GM12878 (cell line): ENCODE measurements at regions not wholly inside any gene's neighbourhood (a gene's known extent, or its start where the extent isn't known, plus 50 kb on each side); places are given as distances from the start of the nearest gene placed in this dataset.

Experiments used
- ATAC-seq: fragments of 200-7000 bp; cut with Tn5 transposase; 3 replicates; pipeline ENCODE4 v1.9.1; 2020; ENCODE audit warnings: mild to moderate bottlenecking, moderate library complexity
- BruUV-seq: library from RNA; stranded (reverse); fragments of 400-500 nt; replicated peaks from 2 replicates; lab custom pipeline; 2021; lab: Mats Ljungman, UMichigan
- CTCF ChIA-PET: fragments of 300-600 bp; sonication (Branson Sonifier 250); formaldehyde crosslinking; extraction: SDS; loops from one replicate; lab custom pipeline; 2021; ENCODE audit warnings: inconsistent platforms; lab: Yijun Ruan, JAX
- POLR2A ChIA-PET: fragments of 350-600 bp; formaldehyde crosslinking; extraction: SDS; loops from one replicate; lab custom pipeline; 2021; ENCODE audit warnings: inconsistent platforms; lab: Charles Lee
- RAD21 ChIA-PET: fragments of 300-600 bp; sonication (Branson Sonifier 250); formaldehyde crosslinking; loops from one replicate; lab custom pipeline; 2023; ENCODE audit warnings: antibody characterized with exemption; ENCODE audit not compliant: unreplicated experiment; lab: Charles Lee
- SMC1A ChIA-PET: fragments of 300-600 bp; sonication (Branson Sonifier 250); formaldehyde crosslinking; loops from one replicate; lab custom pipeline; 2023; ENCODE audit not compliant: unreplicated experiment, uncharacterized antibody; lab: Charles Lee
- DNase-seq: peaks from one replicate; pipeline ENCODE4 v3.0.0-alpha.2; 2011; ENCODE audit warnings: low read depth, low spot score
- FAIRE-seq: peaks from 3 replicates; lab custom pipeline; 2011; peaks lifted over from hg19 to GRCh38; lab: Jason Lieb, UNC
- H2AFZ ChIP-seq: 2 replicates; pipeline ENCODE4 v1.6.0; 2011; ENCODE audit warnings: low read depth, low read length, control low read depth; ENCODE audit not compliant: control insufficient read depth
- H3K27ac ChIP-seq: 2 replicates; pipeline ENCODE4 v1.5.1; 2011; ENCODE audit warnings: control low read depth; ENCODE audit not compliant: control insufficient read depth, insufficient read depth
- H3K27me3 ChIP-seq, 2 experiments: replicated peaks in 1 of 2; 2 replicates each; pipeline versions ENCODE4 v1.6.0 to v1.6.1; 2011; ENCODE audit warnings: low read length in 1 of 2; ENCODE audit not compliant: control insufficient read depth in 2 of 2, insufficient read depth in 2 of 2
- H3K36me3 ChIP-seq, 2 experiments: 2 replicates each; pipeline ENCODE4 v1.5.1; 2011; ENCODE audit warnings: low read length in 1 of 2; ENCODE audit not compliant: control insufficient read depth in 2 of 2, insufficient read depth in 2 of 2
- H3K4me1 ChIP-seq: 2 replicates; pipeline ENCODE4 v1.6.1; 2011; ENCODE audit warnings: mild to moderate bottlenecking, low read length, moderate library complexity, mixed read lengths; ENCODE audit not compliant: control insufficient read depth, insufficient read depth
- H3K4me2 ChIP-seq: 2 replicates; pipeline ENCODE4 v1.6.0; 2011; ENCODE audit warnings: control low read depth; ENCODE audit not compliant: control insufficient read depth, insufficient read depth
- H3K4me3 ChIP-seq: fragments of 200-600 bp; sonication (generic); 2 replicates; pipeline ENCODE4 v1.5.1; 2016
- H3K79me2 ChIP-seq: 2 replicates; pipeline ENCODE4 v1.6.0; 2011; ENCODE audit warnings: low read length; ENCODE audit not compliant: control insufficient read depth, insufficient read depth
- H3K9ac ChIP-seq: 2 replicates; pipeline ENCODE4 v1.8.0; 2011; ENCODE audit warnings: low read length, control low read depth, mixed read lengths; ENCODE audit not compliant: control insufficient read depth, insufficient read depth
- H3K9me3 ChIP-seq: replicated peaks from 3 replicates; pipeline ENCODE4 v1.5.1; 2011; ENCODE audit warnings: mild to moderate bottlenecking, low read length; ENCODE audit not compliant: control insufficient read depth, insufficient read depth
- H4K20me1 ChIP-seq: 2 replicates; pipeline ENCODE4 v1.6.0; 2011; ENCODE audit not compliant: control insufficient read depth, insufficient read depth
- ATF2 ChIP-seq: IDR thresholded peaks from 2 replicates; pipeline ENCODE4 v1.6.1; 2012; ENCODE audit warnings: low read length, inconsistent platforms
- BCL3 ChIP-seq: IDR thresholded peaks from 2 replicates; pipeline ENCODE4 v1.6.1; 2011; ENCODE audit warnings: borderline replicate concordance, low read depth, mild to moderate bottlenecking, moderate library complexity, low read length; ENCODE audit not compliant: insufficient read depth, poor library complexity, severe bottlenecking
- BMI1 ChIP-seq: fragments of 450-650 bp; IDR thresholded peaks from 2 replicates; pipeline ENCODE4 v1.6.1; 2016; ENCODE audit warnings: mild to moderate bottlenecking, moderate library complexity, borderline replicate concordance
- DPF2 ChIP-seq: fragments of 450-650 bp; IDR thresholded peaks from 2 replicates; pipeline ENCODE4 v1.6.1; 2017; ENCODE audit warnings: mild to moderate bottlenecking
- FOXK2 ChIP-seq: fragments of 450-650 bp; IDR thresholded peaks from 2 replicates; pipeline ENCODE4 v1.6.1; 2017; ENCODE audit warnings: mild to moderate bottlenecking, moderate library complexity
- LARP7 ChIP-seq: fragments of 450-650 bp; IDR thresholded peaks from 2 replicates; pipeline ENCODE4 v1.6.1; 2017; ENCODE audit warnings: mild to moderate bottlenecking
- NFIC ChIP-seq: IDR thresholded peaks from 2 replicates; pipeline ENCODE4 v1.6.1; 2012; ENCODE audit warnings: low read depth, mild to moderate bottlenecking, inconsistent platforms, low read length, moderate library complexity
- NFXL1 ChIP-seq: fragments of 450-650 bp; IDR thresholded peaks from 2 replicates; pipeline ENCODE4 v1.6.1; 2017; ENCODE audit warnings: antibody characterized with exemption, mild to moderate bottlenecking, borderline replicate concordance
- NR2C2 ChIP-seq: IDR thresholded peaks from 2 replicates; pipeline ENCODE4 v1.6.1; 2011; ENCODE audit warnings: borderline replicate concordance, low read depth; ENCODE audit not compliant: control insufficient read depth, insufficient read length
- PBX3 ChIP-seq: IDR thresholded peaks from 2 replicates; pipeline ENCODE4 v1.6.1; 2011; ENCODE audit warnings: mild to moderate bottlenecking, low read depth, low read length, moderate library complexity; ENCODE audit not compliant: insufficient replicate concordance
- RAD51 ChIP-seq: fragments of 450-650 bp; IDR thresholded peaks from 2 replicates; pipeline ENCODE4 v1.6.1; 2016; ENCODE audit warnings: moderate library complexity, mild to moderate bottlenecking, inconsistent platforms
- RUNX3 ChIP-seq: IDR thresholded peaks from 2 replicates; pipeline ENCODE4 v1.6.1; 2012; ENCODE audit warnings: low read length, inconsistent platforms
- SUPT20H ChIP-seq: IDR thresholded peaks from 2 replicates; pipeline ENCODE4 v1.6.1; 2011; ENCODE audit warnings: low read depth, mild to moderate bottlenecking, low read length, moderate library complexity, borderline replicate concordance; ENCODE audit not compliant: control insufficient read depth
- SUZ12 ChIP-seq: fragments of 200-600 bp; sonication (generic); IDR thresholded peaks from one replicate; pipeline ENCODE4 v1.6.1; 2018; ENCODE audit warnings: antibody characterized with exemption, mild to moderate bottlenecking; ENCODE audit not compliant: unreplicated experiment
- WRNIP1 ChIP-seq: IDR thresholded peaks from 2 replicates; pipeline ENCODE4 v1.6.1; 2011; ENCODE audit warnings: low read depth, low read length, improper control_type of control experiment, borderline replicate concordance
- WGBS: methylation state at CpG from one replicate; pipeline ENCODE4 v1.1.6; 2016; ENCODE audit warnings: low lambda C conversion rate; ENCODE audit not compliant: insufficient replicate concordance, insufficient coverage; ENCODE audit errors: missing lambda C conversion rate; 5-methylcytosine and 5-hydroxymethylcytosine counted together
- in situ Hi-C: fragments of 300-500 bp; cut with MboI; formaldehyde crosslinking; loops from 9 replicates; pipeline ENCODE4 v1.14.3; 2018; ENCODE audit warnings: mixed read lengths
- intact Hi-C: fragments of 100-400 bp; cut with micrococcal nuclease; formaldehyde crosslinking; loops from one replicate; pipeline ENCODE4 v1.14.2; 2022; ENCODE audit not compliant: unreplicated experiment

- TF ChIP-seq NR2C2 (no peak), LARP7 (no peak), FOXK2 (no peak)
Measured at GRCh38 chr3:194976874-194977273, 291.2 kb downstream of the FAM43A start (continued).

- DNase-seq (no peak), FAIRE-seq (no peak), ATAC-seq (no peak)
- in situ Hi-C loops, result no loop called here
- intact Hi-C loops, result no loop called here
- no TSS peak for BruUV-seq
- SMC1A ChIA-PET, result no interaction called here
- H2AFZ ChIP-seq, result no peak overlapping the region
- H3K9ac ChIP-seq, result no peak overlapping the region
- CTCF ChIA-PET, result interaction anchor here (0.7 kb wide), 1 partner anchor 129 kb away, joined by 3 read pairs; no protein-coding TSS in a partner anchor
- no peaks in the 10 kb centered on the region for H4K20me1 ChIP-seq
- H3K36me3 ChIP-seq, result no peaks in the 10 kb centered on the region
- no peaks in the 10 kb centered on the region for H3K27me3 ChIP-seq
- H3K4me2 ChIP-seq, result no peak overlapping the region
- RAD21 ChIA-PET, result no interaction called here
- no peaks in the 10 kb centered on the region for H3K79me2 ChIP-seq
- no peak overlapping the region for H3K4me3 ChIP-seq
- POLR2A ChIA-PET, result no interaction called here
- H3K27ac ChIP-seq, result no peak overlapping the region
- no peaks in the 10 kb centered on the region for H3K9me3 ChIP-seq
- H3K4me1 ChIP-seq, result no peaks in the 10 kb centered on the region
- no peak for TF ChIP-seq SUZ12
- no peak for TF ChIP-seq WRNIP1
- no peak for TF ChIP-seq BMI1
- TF ChIP-seq RUNX3, result no peak
- no peak for TF ChIP-seq NFXL1
- no peak for TF ChIP-seq SUPT20H
- TF ChIP-seq RAD51, result no peak
- no peak for TF ChIP-seq BCL3
- TF ChIP-seq NFIC, result no peak
- TF ChIP-seq DPF2, result no peak
- no peak for TF ChIP-seq NR2C2
- no peak for TF ChIP-seq ATF2
- no peak for TF ChIP-seq PBX3
- 61% methylated on average over 8 of the region's 8 CpGs for WGBS
Measured at GRCh38 chr3:194977356-194977755, 291.7 kb downstream of the FAM43A start.
